SK-N-SH (cell line): ENCODE measurements at regions not wholly inside any gene's neighbourhood (a gene's known extent, or its start where the extent isn't known, plus 50 kb on each side); places are given as distances from the start of the nearest gene placed in this dataset.

ENCODE experiments used
- CTCF ChIA-PET: fragments of 300-600, 350-600 bp; formaldehyde crosslinking; extraction: SDS; loops from one replicate; lab custom pipeline; 2021; lab: Yijun Ruan, JAX
- POLR2A ChIA-PET: fragments of 350-600 bp; sonication (Branson Sonifier 250); formaldehyde crosslinking; extraction: SDS; loops from one replicate; lab custom pipeline; 2020; ENCODE audit warnings: antibody characterized with exemption, inconsistent platforms; lab: Yijun Ruan, JAX
- DNase-seq: peaks from one replicate; pipeline ENCODE4 v3.0.0; 2012
- H2AFZ ChIP-seq: fragments of 200-600 bp; sonication (generic); 2 replicates; pipeline ENCODE4 v1.8.1; 2016; ENCODE audit warnings: antibody characterized with exemption, mild to moderate bottlenecking, low read depth
- H3F3A ChIP-seq: fragments of 200-600 bp; sonication (generic); replicated peaks from 2 replicates; pipeline ENCODE3; 2016; ENCODE audit warnings: antibody characterized with exemption, mild to moderate bottlenecking; ENCODE audit not compliant: insufficient read depth
- H3K27ac ChIP-seq, 2 experiments: fragments of 200-500 bp in 1 of 2; fragments of 200-600 bp in 1 of 2; sonication (Bioruptor generic) in 1 of 2; sonication (generic), shearing (Covaris generic) in 1 of 2; 2 replicates each; pipeline versions ENCODE4 v1.5.1 to v1.6.1; 2014 to 2016; ENCODE audit warnings: low read depth in 2 of 2, inconsistent platforms in 1 of 2, low read length in 1 of 2, mild to moderate bottlenecking in 1 of 2, mixed read lengths in 1 of 2
- H3K27me3 ChIP-seq: fragments of 200-600 bp; sonication (generic), shearing (Covaris generic); 2 replicates; pipeline ENCODE4 v1.6.1; 2016; ENCODE audit warnings: mixed run types; ENCODE audit not compliant: insufficient read depth
- H3K36me3 ChIP-seq, 2 experiments: fragments of 200-500 bp in 1 of 2; fragments of 200-600 bp in 1 of 2; sonication (Bioruptor generic) in 1 of 2; sonication (generic) in 1 of 2; replicated peaks in 1 of 2; 2 replicates each; pipeline versions ENCODE3 to v1.5.1; 2014 to 2016; ENCODE audit warnings: low read length in 1 of 2, mild to moderate bottlenecking in 1 of 2; ENCODE audit not compliant: insufficient read depth in 2 of 2, control insufficient read depth in 1 of 2
- H3K4me1 ChIP-seq, 2 experiments: fragments of 200-500 bp in 1 of 2; fragments of 200-600 bp in 1 of 2; sonication (Bioruptor generic) in 1 of 2; sonication (generic), shearing (Covaris generic) in 1 of 2; 2 replicates each; pipeline versions ENCODE4 v1.5.1 to v1.6.1; 2014 to 2016; ENCODE audit warnings: low read depth in 1 of 2, low read length in 1 of 2, mixed run types in 1 of 2; ENCODE audit not compliant: insufficient read depth in 2 of 2, control insufficient read depth in 1 of 2
- H3K4me2 ChIP-seq: fragments of 200-600 bp; sonication (generic), shearing (Covaris generic); 2 replicates; pipeline ENCODE4 v1.6.1; 2017; ENCODE audit warnings: mixed run types
- H3K4me3 ChIP-seq, 2 experiments: fragments of 200-500 bp in 1 of 2; fragments of 200-600 bp in 1 of 2; sonication (Bioruptor generic) in 1 of 2; sonication (generic), shearing (Covaris generic) in 1 of 2; 2 replicates each; pipeline versions ENCODE4 v1.5.1 to v1.8.1; 2014 to 2016; ENCODE audit warnings: low read depth in 2 of 2, inconsistent platforms in 1 of 2, low read length in 1 of 2, mild to moderate bottlenecking in 1 of 2, mixed read lengths in 1 of 2, moderate library complexity in 1 of 2
- H3K79me2 ChIP-seq: fragments of 200-600 bp; sonication (generic); 2 replicates; pipeline ENCODE4 v1.8.1; 2017; ENCODE audit warnings: mild to moderate bottlenecking; ENCODE audit not compliant: insufficient read depth
- H3K9ac ChIP-seq: fragments of 200-600 bp; sonication (generic); 2 replicates; pipeline ENCODE4 v1.6.1; 2017; ENCODE audit warnings: mixed run types
- H3K9me2 ChIP-seq: fragments of 200-600 bp; sonication (generic); 2 replicates; pipeline ENCODE4 v1.6.1; 2017; ENCODE audit warnings: mixed run types
- H3K9me3 ChIP-seq: fragments of 200-600 bp; sonication (generic); 2 replicates; pipeline ENCODE4 v1.6.1; 2017; ENCODE audit warnings: mixed run types, mild to moderate bottlenecking, moderate library complexity
- H4K20me1 ChIP-seq: fragments of 200-600 bp; sonication (generic); 2 replicates; pipeline ENCODE4 v1.6.1; 2017; ENCODE audit warnings: mild to moderate bottlenecking, mixed run types; ENCODE audit not compliant: insufficient read depth
- CHD2 ChIP-seq: fragments of 150-350 bp; IDR thresholded peaks from 2 replicates; pipeline ENCODE4 v1.6.1; 2018; ENCODE audit warnings: low read length; ENCODE audit not compliant: partially characterized antibody
- ELF1 ChIP-seq: IDR thresholded peaks from 2 replicates; pipeline ENCODE4 v1.4.0; 2012
- EZH2phosphoT487 ChIP-seq: fragments of 200-600 bp; sonication (generic); IDR thresholded peaks from 2 replicates; pipeline ENCODE4 v1.6.1; 2017; ENCODE audit warnings: low read depth, mixed run types, mild to moderate bottlenecking, antibody characterized with exemption, moderate library complexity, borderline replicate concordance
- FOSL2 ChIP-seq: IDR thresholded peaks from 2 replicates; pipeline ENCODE4 v1.4.0; 2012; ENCODE audit warnings: low read depth, mild to moderate bottlenecking, moderate library complexity, borderline replicate concordance
- FOXM1 ChIP-seq: IDR thresholded peaks from 2 replicates; pipeline ENCODE4 v1.4.0; 2012; ENCODE audit warnings: low read depth, mild to moderate bottlenecking
- GABPA ChIP-seq: IDR thresholded peaks from 2 replicates; pipeline ENCODE4 v1.4.0; 2012; ENCODE audit warnings: low read depth, mild to moderate bottlenecking
- IRF3 ChIP-seq: fragments of 150-350 bp; IDR thresholded peaks from 2 replicates; pipeline ENCODE4 v1.6.1; 2016; ENCODE audit warnings: mild to moderate bottlenecking, low read depth, low read length
- MXI1 ChIP-seq: IDR thresholded peaks from 2 replicates; pipeline ENCODE4 v1.6.1; 2012; ENCODE audit warnings: mild to moderate bottlenecking, low read depth, low read length, improper control_type of control experiment
- POLR2AphosphoS5 ChIP-seq: IDR thresholded peaks from 2 replicates; pipeline ENCODE4 v1.6.1; 2012; ENCODE audit warnings: low read depth, low read length
- RAD21 ChIP-seq: IDR thresholded peaks from 2 replicates; pipeline ENCODE4 v1.6.1; 2012; ENCODE audit warnings: mild to moderate bottlenecking, low read length
- RCOR1 ChIP-seq: fragments of 150-350 bp; IDR thresholded peaks from 2 replicates; pipeline ENCODE4 v1.6.1; 2017; ENCODE audit warnings: antibody characterized with exemption, low read length
- RXRA ChIP-seq: IDR thresholded peaks from 2 replicates; pipeline ENCODE4 v1.4.0; 2012; ENCODE audit warnings: low read depth, mild to moderate bottlenecking, borderline replicate concordance
- SIN3A ChIP-seq: IDR thresholded peaks from 2 replicates; pipeline ENCODE4 v1.6.1; 2012; ENCODE audit warnings: low read depth, mild to moderate bottlenecking, low read length, moderate library complexity, borderline replicate concordance
- USF2 ChIP-seq: fragments of 150-350 bp; IDR thresholded peaks from 2 replicates; pipeline ENCODE4 v1.6.1; 2017; ENCODE audit warnings: antibody characterized with exemption, low read length, low read depth, borderline replicate concordance
- YY1 ChIP-seq: IDR thresholded peaks from 2 replicates; pipeline ENCODE4 v1.4.0; 2012; ENCODE audit warnings: low read depth, mild to moderate bottlenecking
- WGBS: methylation state at CpG from one replicate; pipeline ENCODE4 v1.1.6; 2017; ENCODE audit warnings: low lambda C conversion rate; 5-methylcytosine and 5-hydroxymethylcytosine counted together

GRCh38 chr17:54835015-54835414, 65.6 kb upstream of the TOM1L1 start (continued):
- no peak for TF ChIP-seq USF2
- no peak for TF ChIP-seq EZH2phosphoT487
- no peak for TF ChIP-seq IRF3
- TF ChIP-seq SIN3A: no peak

- 0 out of 2 replicates have a peak, but pooled peaks cover 2% of the 10 kb centered on the region for H3K9me3 ChIP-seq
- no peak overlapping the region; a peak in 1 of 4 replicates for H3K4me3 ChIP-seq
- no peak overlapping the region for H2AFZ ChIP-seq
- H3K36me3 ChIP-seq: no peaks in the 10 kb centered on the region
- peaks cover 0 to 5% of the 10 kb centered on the region in 2 experiments; a peak in 2 of 4 replicates for H3K4me1 ChIP-seq
- no peaks in the 10 kb centered on the region for H3K79me2 ChIP-seq
- TF ChIP-seq MXI1 (no peak), FOXM1 (no peak), RXRA (no peak), RAD21 (no peak), FOSL2 (no peak), CHD2 (no peak), YY1 (no peak), EZH2phosphoT487 (no peak), GABPA (no peak), USF2 (no peak), ELF1 (no peak), POLR2AphosphoS5 (no peak), RCOR1 (no peak)
- 33% methylated on average over 11 of the region's 11 CpGs for WGBS
- H4K20me1 ChIP-seq: no peaks in the 10 kb centered on the region
- H3K27ac ChIP-seq: no peak overlapping the region
- H3K9me2 ChIP-seq: no peaks in the 10 kb centered on the region
- H3K27me3 ChIP-seq: no peaks in the 10 kb centered on the region
- CTCF ChIA-PET: interaction anchor here (0.6 kb wide), 1 partner anchor 13 kb away, joined by 3 read pairs; no protein-coding TSS in a partner anchor
- POLR2A ChIA-PET: no interaction called here
- H3F3A ChIP-seq: no peaks in the 10 kb centered on the region
- no peak overlapping the region for H3K4me2 ChIP-seq
- no peak for DNase-seq
- H3K9ac ChIP-seq: no peak overlapping the region
Measured at GRCh38 chr17:54836723-54837462, 63.8 kb upstream of the TOM1L1 start.
